ENCODE measurements at regions not wholly inside any gene's neighbourhood (a gene's known extent, or its start where the extent isn't known, plus 50 kb on each side); places are given as distances from the start of the nearest gene placed in this dataset.

DNA sequence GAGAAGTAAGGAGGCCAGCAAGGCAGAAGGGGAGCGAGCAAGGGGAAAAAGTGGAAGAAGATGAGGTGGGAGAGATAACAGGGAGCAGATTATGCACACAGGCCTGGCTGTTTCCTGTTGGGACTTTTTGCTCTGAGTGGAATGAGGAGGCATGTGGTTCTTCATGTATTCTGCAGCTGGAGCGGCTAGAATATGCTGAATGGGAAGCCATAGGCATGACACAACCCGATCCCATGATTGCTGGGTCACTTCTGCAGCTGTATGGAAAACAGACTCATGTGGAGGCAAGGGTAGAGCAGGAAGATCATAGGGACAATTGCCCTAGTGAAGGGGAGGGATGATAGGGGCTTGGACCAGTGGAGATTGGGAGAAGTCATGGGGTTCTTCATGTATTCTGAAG, 206.0 kb upstream of the SUCLG2 start:
- WGBS, 2 experiments: 90 to 94% methylated on average over 3 of the region's 3 CpGs
- H3K4me3 ChIP-seq (ENCODE audit: insufficient read depth, low read depth, low read length): no peak overlapping the region
- H3K27ac ChIP-seq (ENCODE audit: insufficient read depth, low read depth, low read length, poor library complexity, severe bottlenecking): no peak overlapping the region
- H3K4me1 ChIP-seq (ENCODE audit: control insufficient read depth, insufficient read depth, low read length): no peaks in the 10 kb centered on the region
- H3K36me3 ChIP-seq (ENCODE audit: control insufficient read depth, insufficient read depth, low read length): no peaks in the 10 kb centered on the region
- no peaks in the 10 kb centered on the region for H3K27me3 ChIP-seq (ENCODE audit: control insufficient read depth, insufficient read depth, low read length, poor library complexity, severe bottlenecking)
- H3K9me3 ChIP-seq (ENCODE audit: control insufficient read depth, low read length): no peaks in the 10 kb centered on the region

- H3K27me3 ChIP-seq (ENCODE audit: control insufficient read depth, insufficient read depth, low read length, poor library complexity, severe bottlenecking): no peaks in the 10 kb centered on the region
- H3K4me3 ChIP-seq (ENCODE audit: insufficient read depth, low read depth, low read length): no peak overlapping the region
- H3K27ac ChIP-seq (ENCODE audit: insufficient read depth, low read depth, low read length, poor library complexity, severe bottlenecking): no peak overlapping the region
- H3K36me3 ChIP-seq (ENCODE audit: control insufficient read depth, insufficient read depth, low read length): no peaks in the 10 kb centered on the region
- H3K4me1 ChIP-seq (ENCODE audit: control insufficient read depth, insufficient read depth, low read length): no peaks in the 10 kb centered on the region
- H3K9me3 ChIP-seq (ENCODE audit: control insufficient read depth, low read length): no peaks in the 10 kb centered on the region
These were observed 204.1 kb upstream of the SUCLG2 start for GRCh38 chr3:67858492-67858891.

DNA sequence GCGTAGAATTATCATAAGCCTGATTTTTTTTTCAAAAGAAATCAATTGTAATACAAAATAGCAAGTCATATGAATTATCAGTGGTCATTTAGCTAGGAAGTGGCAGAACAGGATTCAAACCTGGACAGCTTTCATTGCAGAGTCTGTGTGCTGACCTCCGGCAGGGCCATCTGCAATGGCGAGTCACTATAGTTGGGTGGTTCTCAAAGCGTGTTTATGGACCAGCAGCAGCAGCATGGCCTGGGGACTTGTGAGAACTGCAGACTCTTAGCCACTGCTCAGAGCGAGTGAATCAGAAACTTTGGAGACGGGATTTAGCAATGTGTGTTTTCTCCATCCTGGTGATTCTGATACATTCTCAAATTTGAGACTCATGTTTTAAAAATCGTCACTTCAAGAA, 202.3 kb upstream of the SUCLG2 start:
- Histone ChIP-seq H3K4me3 (ENCODE audit: insufficient read depth, low read depth, low read length) (no peak overlapping the region), H3K4me1 (ENCODE audit: control insufficient read depth, insufficient read depth, low read length) (no peaks in the 10 kb centered on the region), H3K27me3 (ENCODE audit: control insufficient read depth, insufficient read depth, low read length, poor library complexity, severe bottlenecking) (no peaks in the 10 kb centered on the region), H3K9me3 (ENCODE audit: control insufficient read depth, low read length) (no peaks in the 10 kb centered on the region), H3K36me3 (ENCODE audit: control insufficient read depth, insufficient read depth, low read length) (no peaks in the 10 kb centered on the region), H3K27ac (ENCODE audit: insufficient read depth, low read depth, low read length, poor library complexity, severe bottlenecking) (no peak overlapping the region)
- 95% methylated on average over 6 to 7 of the region's 7 CpGs for WGBS, 2 experiments

DNA sequence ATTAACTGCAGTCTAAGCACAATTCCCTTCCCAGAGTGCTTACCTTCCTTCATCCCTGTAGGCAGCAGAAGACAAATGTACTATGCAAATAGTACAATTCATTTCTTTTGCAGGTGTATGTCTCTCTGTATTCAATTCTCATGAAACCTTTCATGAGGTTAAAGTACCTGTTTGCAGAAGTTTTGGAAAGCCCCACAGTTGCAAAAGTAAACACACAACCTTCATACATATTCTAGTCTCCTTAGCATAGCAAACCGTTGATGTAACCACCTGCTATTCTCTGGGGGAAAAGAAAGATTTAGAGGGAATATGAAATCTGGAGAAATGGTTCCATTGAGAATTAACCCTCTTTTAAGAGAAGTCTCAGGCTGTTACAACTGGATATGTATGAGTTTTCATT, 200.3 kb upstream of the SUCLG2 start:
- Histone ChIP-seq H3K27ac (ENCODE audit: insufficient read depth, low read depth, low read length, poor library complexity, severe bottlenecking) (no peak overlapping the region), H3K4me1 (ENCODE audit: control insufficient read depth, insufficient read depth, low read length) (no peaks in the 10 kb centered on the region), H3K36me3 (ENCODE audit: control insufficient read depth, insufficient read depth, low read length) (no peaks in the 10 kb centered on the region), H3K4me3 (ENCODE audit: insufficient read depth, low read depth, low read length) (no peak overlapping the region), H3K27me3 (ENCODE audit: control insufficient read depth, insufficient read depth, low read length, poor library complexity, severe bottlenecking) (no peaks in the 10 kb centered on the region), H3K9me3 (ENCODE audit: control insufficient read depth, low read length) (no peaks in the 10 kb centered on the region)
- 94 to 100% methylated on average over 1 of the region's 1 CpG for WGBS, 2 experiments

DNA sequence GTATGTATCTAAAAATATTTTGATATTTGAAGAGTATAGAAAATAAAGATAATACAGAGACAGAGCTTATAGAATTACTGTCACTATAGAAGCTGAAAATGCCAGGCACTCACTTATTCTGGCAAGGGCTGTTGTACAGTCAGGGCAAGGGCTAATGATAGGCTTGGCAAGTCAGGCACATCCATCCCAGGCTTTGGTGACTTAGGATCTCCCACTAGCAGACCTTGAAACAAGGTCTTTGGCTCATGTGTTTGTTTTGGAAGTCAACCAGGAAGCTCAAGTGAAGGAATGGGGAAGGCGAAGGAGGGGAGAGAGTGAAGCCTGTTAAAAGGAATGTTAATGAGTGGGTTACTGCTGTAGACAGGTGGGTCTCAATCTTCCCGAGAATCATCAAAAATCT, 199.1 kb upstream of the SUCLG2 start:
- 91 to 96% methylated on average over 2 of the region's 2 CpGs for WGBS, 2 experiments
- no peak overlapping the region for H3K4me3 ChIP-seq (ENCODE audit: insufficient read depth, low read depth, low read length)
- H3K27ac ChIP-seq (ENCODE audit: insufficient read depth, low read depth, low read length, poor library complexity, severe bottlenecking): no peak overlapping the region
- H3K27me3 ChIP-seq (ENCODE audit: control insufficient read depth, insufficient read depth, low read length, poor library complexity, severe bottlenecking): no peaks in the 10 kb centered on the region
- no peaks in the 10 kb centered on the region for H3K4me1 ChIP-seq (ENCODE audit: control insufficient read depth, insufficient read depth, low read length)
- no peaks in the 10 kb centered on the region for H3K9me3 ChIP-seq (ENCODE audit: control insufficient read depth, low read length)
- H3K36me3 ChIP-seq (ENCODE audit: control insufficient read depth, insufficient read depth, low read length): no peaks in the 10 kb centered on the region

DNA sequence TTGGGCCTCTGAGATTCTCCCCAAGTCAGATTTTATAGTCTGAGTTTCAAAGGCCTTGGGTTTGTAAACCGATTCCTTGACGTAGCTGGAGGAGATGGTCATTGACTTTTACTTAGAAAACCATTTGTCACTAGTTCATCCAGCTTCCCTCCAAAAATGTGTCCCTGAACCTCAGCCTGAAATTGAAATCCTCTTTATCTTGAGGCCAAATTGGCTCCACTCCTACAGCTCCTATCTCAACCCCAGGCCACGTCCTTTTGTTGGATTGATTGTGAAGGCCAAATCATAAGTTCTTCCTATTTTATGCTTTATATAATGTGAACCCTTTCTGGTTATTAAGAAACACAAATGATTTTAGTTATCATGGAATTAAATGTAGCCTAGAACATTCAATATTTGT, 193.9 kb upstream of the SUCLG2 start:
- Histone ChIP-seq H3K36me3 (ENCODE audit: control insufficient read depth, insufficient read depth, low read length) (no peaks in the 10 kb centered on the region), H3K4me3 (ENCODE audit: insufficient read depth, low read depth, low read length) (no peak overlapping the region), H3K9me3 (ENCODE audit: control insufficient read depth, low read length) (no peaks in the 10 kb centered on the region), H3K27me3 (ENCODE audit: control insufficient read depth, insufficient read depth, low read length, poor library complexity, severe bottlenecking) (no peaks in the 10 kb centered on the region), H3K4me1 (ENCODE audit: control insufficient read depth, insufficient read depth, low read length) (no peaks in the 10 kb centered on the region), H3K27ac (ENCODE audit: insufficient read depth, low read depth, low read length, poor library complexity, severe bottlenecking) (no peak overlapping the region)
- WGBS, 2 experiments: 85 to 93% methylated on average over 2 to 3 of the region's 3 CpGs

GRCh38 chr3:67846166-67846565, 191.8 kb upstream of the SUCLG2 start:
- no peaks in the 10 kb centered on the region for H3K27me3 ChIP-seq (ENCODE audit: control insufficient read depth, insufficient read depth, low read length, poor library complexity, severe bottlenecking)
- H3K36me3 ChIP-seq (ENCODE audit: control insufficient read depth, insufficient read depth, low read length): no peaks in the 10 kb centered on the region
- no peaks in the 10 kb centered on the region for H3K9me3 ChIP-seq (ENCODE audit: control insufficient read depth, low read length)
- H3K4me1 ChIP-seq (ENCODE audit: control insufficient read depth, insufficient read depth, low read length): no peaks in the 10 kb centered on the region
- H3K4me3 ChIP-seq (ENCODE audit: insufficient read depth, low read depth, low read length): no peak overlapping the region
- no peak overlapping the region for H3K27ac ChIP-seq (ENCODE audit: insufficient read depth, low read depth, low read length, poor library complexity, severe bottlenecking)

DNA sequence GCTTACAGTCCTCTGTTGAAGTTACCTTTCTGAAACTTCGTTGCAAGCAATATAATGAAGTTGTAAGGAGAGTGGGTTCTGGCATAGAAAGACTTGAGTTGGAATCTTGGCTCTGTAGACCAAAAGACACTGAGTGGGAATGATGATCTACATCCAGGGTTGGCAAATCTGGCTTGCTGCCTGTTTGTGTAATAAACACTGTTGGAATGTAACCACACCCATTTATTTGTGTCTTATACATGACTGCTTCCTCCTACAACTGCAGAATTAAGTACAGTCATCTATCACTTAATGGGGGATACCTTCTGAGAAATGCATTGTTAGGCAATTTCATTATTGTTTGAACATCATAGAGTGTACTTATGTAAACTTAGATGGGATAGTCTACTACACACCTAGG, 178.4 kb upstream of the SUCLG2 start:
- Histone ChIP-seq H3K27ac (ENCODE audit: insufficient read depth, low read depth, low read length, poor library complexity, severe bottlenecking) (no peak overlapping the region), H3K9me3 (ENCODE audit: control insufficient read depth, low read length) (no peaks in the 10 kb centered on the region), H3K36me3 (ENCODE audit: control insufficient read depth, insufficient read depth, low read length) (no peaks in the 10 kb centered on the region), H3K27me3 (ENCODE audit: control insufficient read depth, insufficient read depth, low read length, poor library complexity, severe bottlenecking) (no peaks in the 10 kb centered on the region), H3K4me3 (ENCODE audit: insufficient read depth, low read depth, low read length) (no peak overlapping the region), H3K4me1 (ENCODE audit: control insufficient read depth, insufficient read depth, low read length) (no peaks in the 10 kb centered on the region)
- 94% methylated on average over 1 of the region's 1 CpG for WGBS, 2 experiments

- H3K4me1 ChIP-seq (ENCODE audit: control insufficient read depth, insufficient read depth, low read length): no peaks in the 10 kb centered on the region
- H3K27ac ChIP-seq (ENCODE audit: insufficient read depth, low read depth, low read length, poor library complexity, severe bottlenecking): no peak overlapping the region
- no peak overlapping the region for H3K4me3 ChIP-seq (ENCODE audit: insufficient read depth, low read depth, low read length)
- H3K36me3 ChIP-seq (ENCODE audit: control insufficient read depth, insufficient read depth, low read length): no peaks in the 10 kb centered on the region
- H3K27me3 ChIP-seq (ENCODE audit: control insufficient read depth, insufficient read depth, low read length, poor library complexity, severe bottlenecking): no peaks in the 10 kb centered on the region
- 91 to 93% methylated on average over 3 of the region's 3 CpGs for WGBS, 2 experiments
- H3K9me3 ChIP-seq (ENCODE audit: control insufficient read depth, low read length): no peaks in the 10 kb centered on the region
These were observed 176.8 kb upstream of the SUCLG2 start for GRCh38 chr3:67831262-67831661.

GRCh38 chr3:67828486-67829010, 174.1 kb upstream of the SUCLG2 start:
- no peaks in the 10 kb centered on the region for H3K9me3 ChIP-seq (ENCODE audit: control insufficient read depth, low read length)
- no peaks in the 10 kb centered on the region for H3K27me3 ChIP-seq (ENCODE audit: control insufficient read depth, insufficient read depth, low read length, poor library complexity, severe bottlenecking)
- peak overlapping the region; percentile 44 for H3K27ac ChIP-seq (ENCODE audit: insufficient read depth, low read depth, low read length, poor library complexity, severe bottlenecking)
- 82% methylated on average over 1 of the region's 1 CpG; no CpG with 5 or more reads in 1 of the 2 experiments for WGBS, 2 experiments
- H3K4me3 ChIP-seq (ENCODE audit: insufficient read depth, low read depth, low read length): no peak overlapping the region
- no peaks in the 10 kb centered on the region for H3K4me1 ChIP-seq (ENCODE audit: control insufficient read depth, insufficient read depth, low read length)
- no peaks in the 10 kb centered on the region for H3K36me3 ChIP-seq (ENCODE audit: control insufficient read depth, insufficient read depth, low read length)

DNA sequence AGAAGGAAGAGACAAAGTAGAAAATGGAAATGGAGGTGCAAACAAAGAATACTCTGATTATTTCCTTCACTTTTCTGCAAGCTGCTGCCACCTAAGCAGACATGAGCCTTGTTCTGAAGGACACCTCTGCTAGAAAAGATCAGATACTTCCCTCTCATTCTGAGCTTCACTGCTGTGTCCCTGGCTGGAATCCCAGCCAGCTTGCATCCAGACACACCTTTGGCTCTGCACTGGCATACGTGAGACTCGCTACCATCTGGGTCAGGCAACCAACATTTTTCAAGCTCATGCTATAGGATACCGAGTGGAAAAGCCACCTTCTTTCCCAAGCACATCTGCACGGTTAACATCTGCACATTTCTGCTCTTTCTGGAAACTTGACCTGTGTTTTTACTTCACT, 166.7 kb upstream of the SUCLG2 start:
- Histone ChIP-seq H3K36me3 (ENCODE audit: control insufficient read depth, insufficient read depth, low read length) (no peaks in the 10 kb centered on the region), H3K9me3 (ENCODE audit: control insufficient read depth, low read length) (no peaks in the 10 kb centered on the region), H3K27me3 (ENCODE audit: control insufficient read depth, insufficient read depth, low read length, poor library complexity, severe bottlenecking) (no peaks in the 10 kb centered on the region), H3K4me1 (ENCODE audit: control insufficient read depth, insufficient read depth, low read length) (no peaks in the 10 kb centered on the region), H3K27ac (ENCODE audit: insufficient read depth, low read depth, low read length, poor library complexity, severe bottlenecking) (no peak overlapping the region), H3K4me3 (ENCODE audit: insufficient read depth, low read depth, low read length) (no peak overlapping the region)
- WGBS, 2 experiments: 94% methylated on average over 4 of the region's 4 CpGs

All from ectodermal cell (in vitro differentiated cells).